HCT116 (cell line): ENCODE measurements at regions not wholly inside any gene's neighbourhood (a gene's known extent, or its start where the extent isn't known, plus 50 kb on each side); places are given as distances from the start of the nearest gene placed in this dataset.

ENCODE experiments used
- ATAC-seq: fragments of 200-7000 bp; cut with Tn5 transposase; 2 replicates; pipeline ENCODE4 v1.9.1; 2020; ENCODE audit warnings: mild to moderate bottlenecking, moderate library complexity
- BruUV-seq: library from RNA; stranded (reverse); fragments of 400-500 nt; replicated peaks from 2 replicates; lab custom pipeline; 2021; lab: Mats Ljungman, UMichigan
- CTCF ChIA-PET: fragments of 300-600 bp; sonication (Branson Sonifier 250); formaldehyde crosslinking; loops from one replicate; lab custom pipeline; 2021; ENCODE audit warnings: antibody characterized with exemption; lab: Charles Lee
- POLR2A ChIA-PET: fragments of 300-600, 350-600 bp; sonication (Branson Sonifier 250); formaldehyde crosslinking; loops from one replicate; lab custom pipeline; 2021; ENCODE audit warnings: antibody characterized with exemption; lab: Charles Lee
- RAD21 ChIA-PET, 2 experiments: fragments of 300-600 bp; sonication (Branson Sonifier 250); formaldehyde crosslinking; loops; one replicate each; lab custom pipeline; 2023; ENCODE audit warnings: low total read pairs in 2 of 2; ENCODE audit not compliant: uncharacterized antibody in 2 of 2, unreplicated experiment in 2 of 2, low non-redundant PET in 1 of 2; lab: Charles Lee
- DNase-seq: peaks from one replicate; pipeline ENCODE4 v3.0.0-alpha.2; 2010; ENCODE audit warnings: low read depth, low spot score
- H2AFZ ChIP-seq: fragments of 200-600 bp; shearing (Covaris generic), sonication (generic); 2 replicates; pipeline ENCODE4 v1.6.1; 2017; ENCODE audit warnings: low read depth, mixed run types, mixed read lengths, antibody characterized with exemption, low read length; ENCODE audit not compliant: poor library complexity, severe bottlenecking
- H3K27ac ChIP-seq: 2 replicates; pipeline ENCODE4 v1.5.1; 2012; ENCODE audit warnings: low read depth, low read length
- H3K27me3 ChIP-seq: fragments of 200-600 bp; sonication (generic); 2 replicates; pipeline ENCODE4 v1.6.1; 2016; ENCODE audit warnings: mixed run types, low read length, mixed read lengths; ENCODE audit not compliant: insufficient read depth
- H3K36me3 ChIP-seq, 2 experiments: fragments of 200-500 bp in 1 of 2; fragments of 200-600 bp in 1 of 2; sonication (Bioruptor generic) in 1 of 2; sonication (generic) in 1 of 2; 2 replicates each; pipeline versions ENCODE4 v1.5.1 to v1.6.1; 2014 to 2016; ENCODE audit warnings: low read length in 2 of 2, inconsistent platforms in 1 of 2, mixed read lengths in 1 of 2, mixed run types in 1 of 2; ENCODE audit not compliant: insufficient read depth in 2 of 2, control insufficient read depth in 1 of 2
- H3K4me1 ChIP-seq, 2 experiments: fragments of 200-600 bp in 1 of 2; sonication (generic) in 1 of 2; 2 replicates each; pipeline versions ENCODE4 v1.5.1 to v1.6.1; 2012 to 2017; ENCODE audit warnings: low read length in 2 of 2, inconsistent platforms in 1 of 2, mild to moderate bottlenecking in 1 of 2, mixed read lengths in 1 of 2, mixed run types in 1 of 2, moderate library complexity in 1 of 2; ENCODE audit not compliant: insufficient read depth in 2 of 2, control insufficient read depth in 1 of 2
- H3K4me2 ChIP-seq: fragments of 200-600 bp; sonication (generic); 2 replicates; pipeline ENCODE4 v1.6.1; 2017; ENCODE audit warnings: mixed run types, low read length, mixed read lengths
- H3K4me3 ChIP-seq, 2 experiments: fragments of 200-600 bp in 1 of 2; sonication (generic) in 1 of 2; replicated peaks in 1 of 2; 2 replicates each; pipeline ENCODE4 v1.5.1; 2011 to 2016; ENCODE audit warnings: low read length in 2 of 2, control low read depth in 1 of 2, low read depth in 1 of 2, mild to moderate bottlenecking in 1 of 2, mixed read lengths in 1 of 2, mixed run types in 1 of 2
- H3K79me2 ChIP-seq: fragments of 200-600 bp; sonication (generic); 2 replicates; pipeline ENCODE4 v1.6.1; 2017; ENCODE audit warnings: mild to moderate bottlenecking, mixed run types, low read length, moderate library complexity, mixed read lengths; ENCODE audit not compliant: insufficient read depth
- H3K9ac ChIP-seq: fragments of 200-600 bp; sonication (generic); 2 replicates; pipeline ENCODE4 v1.6.1; 2016; ENCODE audit warnings: low read length, mixed read lengths
- H3K9me2 ChIP-seq: fragments of 200-600 bp; sonication (generic), shearing (Covaris generic); 2 replicates; pipeline ENCODE4 v1.6.1; 2017; ENCODE audit warnings: mixed run types, mild to moderate bottlenecking, moderate library complexity; ENCODE audit not compliant: insufficient read depth
- H3K9me3 ChIP-seq, 2 experiments: fragments of 200-500 bp in 1 of 2; fragments of 200-600 bp in 1 of 2; sonication (Bioruptor generic) in 1 of 2; sonication (generic) in 1 of 2; 2 replicates each; pipeline ENCODE4 v1.6.1; 2014 to 2017; ENCODE audit warnings: low read length in 2 of 2, mixed read lengths in 2 of 2, inconsistent platforms in 1 of 2, low read depth in 1 of 2, mild to moderate bottlenecking in 1 of 2, mixed run types in 1 of 2, moderate library complexity in 1 of 2; ENCODE audit not compliant: control insufficient read depth in 1 of 2, insufficient read depth in 1 of 2
- H4K20me1 ChIP-seq: fragments of 200-600 bp; sonication (generic), shearing (Covaris generic); 2 replicates; pipeline ENCODE4 v1.6.1; 2017; ENCODE audit warnings: mixed run types, mild to moderate bottlenecking, moderate library complexity; ENCODE audit not compliant: insufficient read depth
- ATF3 ChIP-seq: IDR thresholded peaks from 2 replicates; pipeline ENCODE4 v1.6.1; 2012
- CBX3 ChIP-seq: IDR thresholded peaks from 2 replicates; pipeline ENCODE4 v1.6.1; 2012; ENCODE audit warnings: low read depth
- CEBPB ChIP-seq: IDR thresholded peaks from 2 replicates; pipeline ENCODE4 v1.6.1; 2012; ENCODE audit warnings: low read depth
- ELF1 ChIP-seq: IDR thresholded peaks from 2 replicates; pipeline ENCODE4 v1.6.1; 2012; ENCODE audit warnings: low read depth, borderline replicate concordance
- EZH2 ChIP-seq: fragments of 200-600 bp; sonication (generic); IDR thresholded peaks from 2 replicates; pipeline ENCODE4 v1.6.1; 2017; ENCODE audit warnings: antibody characterized with exemption, mixed run types
- EZH2phosphoT487 ChIP-seq: fragments of 200-600 bp; IDR thresholded peaks from 2 replicates; pipeline ENCODE4 v1.6.1; 2018; ENCODE audit warnings: antibody characterized with exemption, borderline replicate concordance
- JUND ChIP-seq: IDR thresholded peaks from 2 replicates; pipeline ENCODE4 v1.6.1; 2012
- POLR2AphosphoS5 ChIP-seq: IDR thresholded peaks from 2 replicates; pipeline ENCODE4 v1.6.1; 2011; ENCODE audit warnings: mild to moderate bottlenecking, low read depth, low read length, moderate library complexity
- RAD21 ChIP-seq: IDR thresholded peaks from 2 replicates; pipeline ENCODE4 v1.6.1; 2012; ENCODE audit warnings: low read depth, mild to moderate bottlenecking
- REST ChIP-seq: IDR thresholded peaks from 2 replicates; pipeline ENCODE4 v1.6.1; 2012; ENCODE audit warnings: low read depth
- SIN3A ChIP-seq: IDR thresholded peaks from 2 replicates; pipeline ENCODE4 v1.6.1; 2012; ENCODE audit warnings: low read depth
- SP1 ChIP-seq: IDR thresholded peaks from 2 replicates; pipeline ENCODE4 v1.6.1; 2012; ENCODE audit warnings: low read depth
- SRF ChIP-seq: IDR thresholded peaks from 2 replicates; pipeline ENCODE4 v1.6.1; 2012; ENCODE audit warnings: low read depth
- YY1 ChIP-seq: IDR thresholded peaks from 2 replicates; pipeline ENCODE4 v1.6.1; 2011; ENCODE audit warnings: low read length, low read depth, moderate library complexity, mild to moderate bottlenecking; ENCODE audit not compliant: insufficient replicate concordance; ENCODE audit errors: extremely low read depth
- ZBTB33 ChIP-seq: IDR thresholded peaks from 2 replicates; pipeline ENCODE4 v1.6.1; 2011; ENCODE audit warnings: mild to moderate bottlenecking, low read length, moderate library complexity; ENCODE audit not compliant: insufficient replicate concordance; ENCODE audit errors: extremely low read depth
- ZNF274 ChIP-seq: fragments of 200-500 bp; sonication (Bioruptor generic); IDR thresholded peaks from 2 replicates; pipeline ENCODE4 v1.6.1; 2014; ENCODE audit warnings: mild to moderate bottlenecking, low read depth, low read length, inconsistent platforms
- intact Hi-C: fragments of 100-400 bp; cut with micrococcal nuclease; formaldehyde crosslinking; loops from 2 replicates; pipeline ENCODE4 v1.10.0; 2022

- BruUV-seq = no TSS peak
- no peak for DNase-seq
- ChIA-PET POLR2A (no interaction called here), CTCF (no interaction called here), RAD21 (no interaction called here)
- no peak overlapping the region for H3K9ac ChIP-seq
- no peak overlapping the region for H3K4me3 ChIP-seq
- no peaks in the 10 kb centered on the region for H3K9me2 ChIP-seq
- peaks cover 12 to 16% of the 10 kb centered on the region in 2 experiments; a peak in 3 of 4 replicates for H3K9me3 ChIP-seq
- no peak overlapping the region for H3K27ac ChIP-seq
- no peak overlapping the region for H2AFZ ChIP-seq
- intact Hi-C loops = no loop called here
- H3K4me1 ChIP-seq = no peaks in the 10 kb centered on the region
- no peaks in the 10 kb centered on the region for H3K79me2 ChIP-seq
- H4K20me1 ChIP-seq = no peaks in the 10 kb centered on the region
- TF ChIP-seq EZH2phosphoT487 = no peak
- TF ChIP-seq SP1 = no peak
- TF ChIP-seq ATF3 = no peak
- TF ChIP-seq POLR2AphosphoS5 = no peak
- no peak for TF ChIP-seq JUND
- TF ChIP-seq, all 23 proteins: peak for 0
- no peak overlapping the region for H3K4me2 ChIP-seq
- no peak for ATAC-seq
- H3K27me3 ChIP-seq = no peaks in the 10 kb centered on the region
- no peaks in the 10 kb centered on the region for H3K36me3 ChIP-seq
These were observed 487.8 kb downstream of the KCNH5 start for GRCh38 chr14:62557416-62557815.

- no peak overlapping the region for H3K27ac ChIP-seq
- TF ChIP-seq ZNF274 = no peak
- no peak for TF ChIP-seq CBX3
- no peak for TF ChIP-seq ELF1
- no peak for TF ChIP-seq ATF3
- no peak for TF ChIP-seq ZBTB33
- TF ChIP-seq SIN3A = no peak
- TF ChIP-seq YY1 = no peak
- TF ChIP-seq RAD21 = no peak
- no peak for TF ChIP-seq CEBPB
- TF ChIP-seq EZH2 = no peak
- TF ChIP-seq REST = no peak
- TF ChIP-seq SRF = no peak
- H3K79me2 ChIP-seq = no peaks in the 10 kb centered on the region
- H3K9ac ChIP-seq = no peak overlapping the region
- ChIA-PET CTCF (no interaction called here), RAD21 (no interaction called here), POLR2A (no interaction called here)
- BruUV-seq = no TSS peak
- DNase-seq = no peak
- H4K20me1 ChIP-seq = no peaks in the 10 kb centered on the region
- no peaks in the 10 kb centered on the region for H3K4me1 ChIP-seq
- H3K4me3 ChIP-seq = no peak overlapping the region
- intact Hi-C loops = no loop called here
- H3K9me3 ChIP-seq = peaks cover 16 to 20% of the 10 kb centered on the region in 2 experiments; a peak in 3 of 4 replicates
- H3K27me3 ChIP-seq = no peaks in the 10 kb centered on the region
- no peak for ATAC-seq
- H2AFZ ChIP-seq = no peak overlapping the region
- no peak overlapping the region for H3K4me2 ChIP-seq
- H3K36me3 ChIP-seq = no peaks in the 10 kb centered on the region
- H3K9me2 ChIP-seq = no peaks in the 10 kb centered on the region
These were observed 486.8 kb downstream of the KCNH5 start for GRCh38 chr14:62558451-62558850.
